Fibroblast of gingiva (primary cell): ENCODE measurements at regions not wholly inside any gene's neighbourhood (a gene's known extent, or its start where the extent isn't known, plus 50 kb on each side); places are given as distances from the start of the nearest gene placed in this dataset.
"Not testable (repeated sequence)": the region's sequence is repeated elsewhere in the genome, so short reads cannot be mapped to it uniquely, and the experiment has no call there.

Source experiments
- DNase-seq: peaks from one replicate; pipeline ENCODE4 v3.0.0-alpha.2; 2011; ENCODE audit warnings: low read depth

- DNase-seq: peak; percentile 42
Measured at GRCh38 chr5:120817044-120817985, 353.2 kb downstream of the PRR16 start.

- DNase-seq: no peak
Measured at GRCh38 chr5:120818128-120818527, 354.0 kb downstream of the PRR16 start.

GRCh38 chr5:120823328-120823727 lies 359.2 kb downstream of the PRR16 start:
- DNase-seq: no peak

GRCh38 chr5:120831646-120832045 lies 367.5 kb downstream of the PRR16 start:
- DNase-seq: not testable (repeated sequence)

GRCh38 chr5:120841830-120842229 lies 377.7 kb downstream of the PRR16 start:
- DNase-seq: no peak

- DNase-seq: no peak
Measured at GRCh38 chr5:120843390-120843980, 379.4 kb downstream of the PRR16 start.

- DNase-seq: peak; percentile 36
Measured at GRCh38 chr5:120848883-120849282, 384.8 kb downstream of the PRR16 start.

- DNase-seq: no peak
Measured at GRCh38 chr5:120852222-120852860, 388.2 kb downstream of the PRR16 start.

GRCh38 chr5:120866997-120867396 lies 402.9 kb downstream of the PRR16 start:
- no peak for DNase-seq

- no peak for DNase-seq
Measured at GRCh38 chr5:120869831-120870230, 405.7 kb downstream of the PRR16 start.

- DNase-seq: peak; percentile 89
Measured at GRCh38 chr5:120872297-120872696, 408.2 kb downstream of the PRR16 start.

- peak; percentile 34 for DNase-seq
Measured at GRCh38 chr5:120873083-120873482, 409.0 kb downstream of the PRR16 start.

GRCh38 chr5:120874081-120874862 lies 410.2 kb downstream of the PRR16 start:
- peak; percentile 41 for DNase-seq

- DNase-seq: no peak
Measured at GRCh38 chr5:120882038-120882775, 418.1 kb downstream of the PRR16 start.

- DNase-seq: no peak
Measured at GRCh38 chr5:120886351-120886860, 422.3 kb downstream of the PRR16 start.

- DNase-seq: no peak
Measured at GRCh38 chr5:120895660-120896059, 431.6 kb downstream of the PRR16 start.

- DNase-seq: no peak
Measured at GRCh38 chr5:120901199-120901598, 437.1 kb downstream of the PRR16 start.

GRCh38 chr5:120907953-120908352 lies 443.9 kb downstream of the PRR16 start:
- no peak for DNase-seq

- DNase-seq: no peak
Measured at GRCh38 chr5:120910629-120911028, 446.5 kb downstream of the PRR16 start.

GRCh38 chr5:120913396-120913795 lies 449.3 kb downstream of the PRR16 start:
- no peak for DNase-seq

GRCh38 chr5:120917214-120917758 lies 453.2 kb downstream of the PRR16 start:
- DNase-seq: no peak
